Glomerular visceral epithelial cell (primary cell): ENCODE measurements at regions not wholly inside any gene's neighbourhood (a gene's known extent, or its start where the extent isn't known, plus 50 kb on each side); places are given as distances from the start of the nearest gene placed in this dataset.

Source experiments
- DNase-seq: peaks from one replicate; pipeline ENCODE4 v3.0.0-alpha.2; 2016; ENCODE audit errors: extremely low spot score

DNA sequence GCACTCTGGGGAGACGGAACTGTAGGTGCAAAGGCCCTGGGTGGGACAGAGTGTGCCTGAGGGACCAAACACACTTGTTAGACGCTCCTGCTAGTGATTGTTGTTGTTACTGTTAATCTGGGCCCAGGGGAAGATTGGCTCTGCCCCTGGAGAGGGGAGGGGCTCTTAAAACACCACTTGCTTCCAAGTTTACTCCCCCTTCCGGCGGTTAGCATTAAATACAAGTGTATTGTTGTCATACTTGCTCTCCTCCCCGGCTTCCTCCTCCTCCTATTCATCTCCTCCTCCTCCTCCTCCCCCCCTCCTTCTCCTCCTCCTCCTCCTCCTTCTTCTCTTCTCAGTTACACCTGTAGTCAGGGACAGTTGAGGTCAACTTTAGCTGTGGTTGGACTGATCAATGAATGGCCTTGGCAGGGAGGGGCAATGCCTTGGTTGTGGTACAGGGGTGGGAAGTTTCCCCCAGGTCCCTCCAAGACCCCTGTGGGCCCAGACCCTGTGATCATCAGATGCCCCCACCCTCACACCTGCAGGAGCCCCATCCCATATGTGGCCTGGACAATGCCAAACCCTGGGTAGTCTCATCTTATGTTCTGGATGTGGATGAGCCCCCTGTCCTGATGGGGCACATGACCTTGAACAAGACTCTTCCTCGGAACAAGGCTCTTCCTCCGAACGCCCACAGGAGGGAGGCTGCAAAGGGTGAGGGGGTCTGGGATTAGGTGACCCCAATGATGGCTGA, 217.3 kb downstream of the PTPRU start:
- peak; percentile 32 for DNase-seq

- no peak for DNase-seq
Measured at GRCh38 chr1:29452463-29453230, 216.3 kb downstream of the PTPRU start.

GRCh38 chr1:29451368-29451892, 215.1 kb downstream of the PTPRU start:
- no peak for DNase-seq

GRCh38 chr1:29450591-29450990, 214.3 kb downstream of the PTPRU start:
- no peak for DNase-seq

DNA sequence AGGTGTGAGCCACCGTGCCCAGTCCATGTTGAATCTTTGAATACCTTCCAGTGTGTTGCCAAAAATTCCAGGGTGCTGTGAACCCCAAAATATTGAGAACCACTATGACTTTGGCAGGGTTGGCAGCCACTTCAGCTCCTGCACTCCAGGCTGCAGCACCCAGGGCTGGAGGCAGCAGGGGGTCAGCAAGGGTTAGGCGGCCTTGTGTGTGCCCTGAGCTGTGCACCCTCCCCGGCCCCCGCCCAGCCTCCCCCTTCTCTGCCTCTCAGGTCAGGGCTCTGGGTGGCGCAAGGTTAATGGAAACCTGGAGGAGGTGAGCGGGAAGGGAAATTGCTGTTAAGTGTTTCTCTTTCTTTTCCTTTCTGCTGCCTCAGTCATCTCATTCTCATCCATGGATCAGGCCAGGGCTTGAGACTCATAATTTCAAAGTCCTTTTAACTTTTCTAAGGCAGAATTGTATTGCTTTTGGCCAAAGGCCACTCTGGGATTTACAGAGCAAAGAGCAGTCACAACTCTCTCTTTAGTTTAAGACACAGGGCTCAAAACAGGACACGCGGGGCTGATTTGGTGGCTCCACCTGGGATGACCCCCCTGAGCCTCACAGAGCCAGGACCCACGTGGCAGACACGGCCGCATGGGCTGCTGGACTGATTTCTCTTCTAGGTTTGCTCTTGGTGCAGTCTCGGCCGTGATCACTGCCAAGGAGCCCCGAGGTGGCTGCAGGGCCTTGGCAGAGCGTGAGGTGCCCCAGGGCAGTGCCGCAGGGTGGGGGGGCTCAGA, 212.3 kb downstream of the PTPRU start:
- no peak for DNase-seq

GRCh38 chr1:29447368-29447767, 211.0 kb downstream of the PTPRU start:
- no peak for DNase-seq

DNA sequence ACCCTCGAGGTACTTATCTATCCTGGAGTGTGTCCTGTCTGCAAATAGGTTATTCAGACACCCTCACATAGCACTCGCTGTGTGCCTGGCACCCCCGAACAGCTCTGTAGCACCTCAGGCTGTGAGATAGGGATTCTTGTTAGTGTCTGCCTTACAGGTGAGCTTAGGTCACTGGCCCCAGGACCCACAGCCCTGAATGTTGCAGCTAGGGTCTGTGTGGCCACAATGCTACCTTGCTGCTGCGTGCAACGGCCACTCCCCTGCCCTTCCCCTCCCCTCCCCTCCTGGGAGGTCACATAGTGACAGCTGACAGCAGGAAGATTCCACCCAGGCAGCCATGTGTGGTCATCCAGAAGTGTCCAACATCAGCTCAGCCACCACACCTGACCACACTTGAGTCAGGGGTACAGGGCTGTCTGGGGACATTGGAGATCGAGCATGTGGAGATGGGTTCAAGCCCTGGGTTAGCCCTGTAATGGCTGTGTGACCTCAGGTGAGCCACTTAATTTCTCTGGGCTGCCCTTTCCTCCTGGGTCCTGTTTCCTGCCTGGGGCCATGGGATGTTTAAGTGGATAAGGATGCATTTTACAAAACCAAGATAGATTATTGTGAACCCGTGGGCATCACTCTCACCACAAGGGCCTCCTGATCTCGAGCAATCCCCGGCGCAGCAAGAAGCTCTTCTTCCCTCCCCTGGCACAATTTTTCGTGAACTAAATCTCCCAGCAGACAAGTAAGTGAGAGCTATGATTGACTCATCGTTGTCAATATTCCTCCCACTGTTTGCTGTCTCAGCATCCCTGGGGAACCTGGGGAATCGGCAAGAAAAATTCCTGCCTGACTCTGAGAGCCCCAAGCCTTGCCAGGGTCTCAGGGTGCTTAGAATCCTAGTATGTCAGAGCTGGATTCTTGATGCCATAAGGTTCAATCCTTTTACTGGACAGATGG, 208.7 kb downstream of the PTPRU start:
- DNase-seq: no peak

DNA sequence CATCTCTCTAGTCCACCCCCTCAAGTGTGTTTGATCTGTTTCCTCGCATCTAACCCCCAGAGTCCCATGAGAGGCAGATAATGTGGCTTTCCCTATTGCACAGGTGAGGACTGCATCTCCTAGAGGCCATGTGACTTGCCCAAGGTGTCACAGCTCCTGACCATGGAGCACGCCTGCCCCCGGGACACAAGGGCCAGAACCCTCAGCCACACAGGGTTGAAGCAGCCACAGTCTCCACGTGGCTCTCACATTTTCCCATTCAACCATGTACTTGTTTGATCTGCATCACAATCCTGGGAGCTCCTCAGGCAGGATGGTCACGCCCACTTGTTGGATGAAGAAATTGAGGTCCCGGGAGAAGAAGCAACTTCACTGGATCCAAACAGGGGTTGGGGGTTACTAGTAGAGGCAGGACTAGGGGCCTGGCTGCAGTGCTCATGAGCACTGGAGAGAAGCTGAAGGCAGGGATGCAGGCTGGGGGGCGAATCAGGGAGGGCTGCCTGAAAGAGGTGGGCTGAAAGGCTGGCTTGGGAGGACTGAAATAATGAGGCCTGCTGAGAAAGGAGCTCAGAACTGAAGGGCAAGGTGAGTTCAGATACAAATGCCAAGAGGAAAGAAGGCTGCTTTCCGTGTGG, 207.9 kb downstream of the PTPRU start:
- no peak for DNase-seq

- DNase-seq: no peak
Measured at GRCh38 chr1:29441916-29442668, 205.8 kb downstream of the PTPRU start.

DNA sequence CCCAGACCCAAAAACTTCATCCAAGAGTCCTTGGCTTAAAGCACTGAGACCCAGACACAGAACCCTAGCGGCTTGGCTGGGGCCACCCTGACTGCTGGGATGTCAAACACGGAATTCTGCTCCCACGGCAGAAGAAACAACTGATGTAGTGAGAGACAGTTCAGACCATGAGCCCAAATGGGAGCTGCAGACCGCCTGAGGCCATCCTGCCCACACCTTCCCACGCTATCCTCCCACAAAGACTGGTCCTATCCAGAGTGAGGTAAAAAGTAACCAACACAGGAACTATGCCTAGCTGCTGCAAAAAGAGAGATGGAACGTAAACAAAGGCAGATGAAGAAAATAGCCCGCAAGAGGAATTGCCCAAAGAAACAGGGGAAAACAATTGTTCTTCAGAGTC, 203.3 kb downstream of the PTPRU start:
- DNase-seq: no peak

DNA sequence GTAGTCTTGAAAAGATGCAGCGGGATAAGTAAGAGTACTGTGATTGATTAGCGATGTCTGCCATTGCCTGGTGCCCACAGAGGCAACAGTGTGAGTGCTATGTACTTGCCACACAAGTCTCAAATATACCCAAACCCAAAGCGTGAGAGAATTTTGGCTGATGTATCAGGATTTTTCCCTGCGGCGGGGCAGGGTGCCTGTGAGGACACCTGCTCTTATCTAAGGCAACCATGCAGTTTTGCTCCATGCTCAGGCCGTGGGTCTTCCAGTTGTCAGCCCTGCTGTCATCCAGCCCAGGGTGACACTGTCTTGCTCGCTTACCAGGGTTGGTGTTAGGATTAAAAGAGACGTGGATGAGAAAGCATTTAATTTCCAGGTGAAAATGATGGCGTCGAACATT, 202.7 kb downstream of the PTPRU start:
- DNase-seq: no peak

DNA sequence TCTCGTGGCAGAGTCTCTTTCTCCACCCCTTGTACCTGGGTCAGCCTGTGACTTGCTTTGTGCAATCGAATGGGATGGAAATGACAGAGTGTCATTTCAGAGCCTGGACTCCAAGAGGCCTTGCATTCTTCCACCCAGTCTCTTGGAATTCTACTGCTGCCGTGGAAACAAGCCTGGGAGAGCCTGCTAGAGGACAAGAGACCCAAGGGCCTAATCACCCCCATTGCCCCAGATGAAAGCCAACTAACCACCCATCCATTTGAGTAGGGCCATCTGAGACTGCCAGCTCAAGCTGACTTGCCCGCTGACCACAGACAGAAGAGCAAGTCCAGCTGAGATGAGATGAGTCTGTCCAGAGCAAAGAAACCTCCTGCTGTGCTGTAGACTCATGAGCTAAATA, 201.6 kb downstream of the PTPRU start:
- no peak for DNase-seq

GRCh38 chr1:29436181-29436785, 200.0 kb downstream of the PTPRU start:
- no peak for DNase-seq

DNA sequence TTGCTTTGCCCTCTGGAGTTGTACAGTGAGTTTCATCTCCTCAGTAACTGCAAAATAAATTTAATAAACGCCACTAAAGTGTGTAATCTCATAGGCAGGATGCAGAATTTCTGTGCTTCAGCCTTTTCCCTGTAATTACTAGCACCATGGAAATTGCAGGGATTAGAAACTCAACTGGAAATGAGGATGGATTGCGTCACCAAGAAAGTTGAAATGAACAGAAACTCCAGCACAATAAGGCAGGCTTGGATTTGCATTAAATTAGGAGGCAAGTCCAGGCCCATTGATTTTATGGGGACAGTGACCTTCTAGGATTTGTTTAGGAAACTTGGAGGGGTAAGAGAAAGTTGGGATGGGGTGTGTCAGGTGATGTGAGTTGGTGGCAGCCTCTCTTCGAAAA, 197.5 kb downstream of the PTPRU start:
- DNase-seq: no peak

DNA sequence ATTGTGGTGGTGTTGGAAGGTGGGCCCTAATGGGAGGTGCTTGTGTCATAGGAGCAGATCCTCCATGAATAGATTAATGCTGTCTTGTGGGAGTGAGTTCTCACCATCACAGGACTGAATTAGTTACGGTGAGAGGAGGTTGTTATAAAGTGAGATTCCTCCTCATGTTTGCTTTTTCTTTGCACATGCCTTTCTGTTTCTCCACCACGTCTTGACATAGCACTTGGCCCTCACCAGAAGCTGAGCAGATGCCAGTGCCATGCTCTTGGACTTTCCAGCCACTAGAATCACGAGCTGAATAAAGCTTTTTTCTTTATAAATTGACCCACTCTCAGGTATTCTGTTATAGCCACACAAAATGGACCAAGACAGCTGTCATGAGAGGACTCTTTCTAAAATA, 194.8 kb downstream of the PTPRU start:
- DNase-seq: no peak

DNA sequence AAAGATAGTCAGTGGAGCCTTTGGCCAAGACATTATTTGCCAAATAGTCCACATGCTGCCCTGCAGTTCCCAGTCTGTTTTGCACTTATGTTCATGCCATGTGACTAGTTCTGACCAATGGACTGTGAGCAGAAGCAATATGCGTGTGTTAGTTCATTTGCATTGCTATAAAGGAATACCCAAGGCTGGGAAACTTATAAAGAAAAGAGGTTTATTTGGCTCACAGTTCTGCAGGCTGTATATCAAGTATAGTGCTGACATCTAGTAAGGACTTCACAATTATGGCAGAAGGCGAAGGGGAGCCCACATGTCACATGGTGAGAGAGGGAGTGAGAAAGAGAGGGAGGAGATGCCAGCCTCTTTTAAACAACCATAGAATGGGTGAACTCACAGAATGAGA, 193.3 kb downstream of the PTPRU start:
- DNase-seq: no peak

GRCh38 chr1:29428997-29429396, 192.7 kb downstream of the PTPRU start:
- no peak for DNase-seq

GRCh38 chr1:29428280-29428615, 191.9 kb downstream of the PTPRU start:
- DNase-seq: no peak

DNA sequence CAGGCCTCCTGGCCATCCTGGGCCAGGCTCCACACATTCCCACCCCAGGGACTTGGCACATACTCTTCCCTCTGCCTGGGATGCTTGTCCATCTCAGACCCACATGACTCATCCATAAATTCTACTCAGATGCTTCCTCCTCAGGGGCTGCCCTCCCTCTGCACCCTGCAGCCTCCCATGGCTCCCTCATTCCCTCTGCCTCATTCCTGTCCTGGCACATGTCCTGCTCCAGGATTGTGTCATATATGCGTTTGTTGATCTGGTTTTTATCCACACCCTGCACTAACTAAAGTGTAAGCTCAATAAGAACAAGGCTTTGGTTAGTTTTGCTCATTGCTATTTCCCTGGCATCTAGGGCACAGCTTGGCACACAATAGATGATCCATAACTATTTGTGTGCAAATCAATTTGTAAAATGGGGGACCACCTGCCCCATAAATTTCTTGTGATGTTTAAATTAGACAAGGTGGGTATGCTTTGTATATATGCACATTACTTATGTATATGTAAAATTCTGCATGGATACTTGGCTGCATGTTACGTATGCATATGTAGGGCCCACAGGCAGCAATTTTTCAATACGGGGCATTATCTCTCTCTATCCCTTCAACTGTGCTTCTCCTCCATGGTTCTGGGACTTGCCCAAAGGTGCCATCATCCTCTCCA, 191.4 kb downstream of the PTPRU start:
- no peak for DNase-seq
